CD14-positive monocyte (primary cell): ENCODE measurements at regions not wholly inside any gene's neighbourhood (a gene's known extent, or its start where the extent isn't known, plus 50 kb on each side); places are given as distances from the start of the nearest gene placed in this dataset.

Source experiments
- DNase-seq, 3 donors: peaks; one replicate each; pipeline ENCODE4 v3.0.0-alpha.2; 2011 to 2022
- H2AFZ ChIP-seq: 2 replicates; pipeline ENCODE4 v1.6.0; 2012; ENCODE audit warnings: mild to moderate bottlenecking, low read depth, low read length, inconsistent platforms; ENCODE audit not compliant: insufficient read depth, poor library complexity, severe bottlenecking
- H3K27ac ChIP-seq, 2 donors: 1 replicate in 1 of 2; 2 replicates in 1 of 2; pipeline ENCODE4 v1.5.1; 2012 to 2013; ENCODE audit warnings: low read length in 2 of 2, control low read depth in 1 of 2, inconsistent platforms in 1 of 2, low read depth in 1 of 2, mild to moderate bottlenecking in 1 of 2
- H3K27me3 ChIP-seq, 2 donors: one replicate each; pipeline versions ENCODE4 v1.6.0 to v1.6.1; 2011 to 2013; ENCODE audit warnings: low read length in 2 of 2; ENCODE audit not compliant: control insufficient read depth in 2 of 2, insufficient read depth in 2 of 2
- H3K36me3 ChIP-seq, 2 donors: replicated peaks in 1 of 2; 1 replicate in 1 of 2; 2 replicates in 1 of 2; pipeline versions ENCODE4 v1.5.1 to v1.6.1; 2012 to 2013; ENCODE audit warnings: low read length in 2 of 2, control low read depth in 1 of 2, inconsistent platforms in 1 of 2, mild to moderate bottlenecking in 1 of 2; ENCODE audit not compliant: insufficient read depth in 2 of 2, control insufficient read depth in 1 of 2
- H3K4me1 ChIP-seq, 2 donors: 1 replicate in 1 of 2; 2 replicates in 1 of 2; pipeline versions ENCODE4 v1.5.1 to v1.6.1; 2012 to 2013; ENCODE audit warnings: low read length in 2 of 2, control low read depth in 1 of 2, inconsistent platforms in 1 of 2, mild to moderate bottlenecking in 1 of 2, moderate library complexity in 1 of 2; ENCODE audit not compliant: insufficient read depth in 2 of 2, control insufficient read depth in 1 of 2
- H3K4me2 ChIP-seq: replicated peaks from 2 replicates; pipeline ENCODE3; 2012; ENCODE audit warnings: low read length, moderate library complexity, mild to moderate bottlenecking; ENCODE audit not compliant: poor library complexity, severe bottlenecking; ENCODE audit errors: extremely low read depth
- H3K4me3 ChIP-seq, 3 experiments: fragments of 200-600 bp in 1 of 3; sonication (generic) in 1 of 3; replicated peaks in 1 of 3; 1 replicate in 2 of 3; 2 replicates in 1 of 3; pipeline ENCODE4 v1.5.1; 2011 to 2013; ENCODE audit warnings: low read length in 3 of 3, mild to moderate bottlenecking in 3 of 3, control low read depth in 2 of 3, low read depth in 2 of 3, inconsistent platforms in 1 of 3, moderate library complexity in 1 of 3
- H3K79me2 ChIP-seq: 2 replicates; pipeline ENCODE4 v1.6.0; 2012; ENCODE audit warnings: mild to moderate bottlenecking, control low read depth, inconsistent platforms, low read length, moderate library complexity; ENCODE audit not compliant: insufficient read depth
- H3K9ac ChIP-seq: 2 replicates; pipeline ENCODE4 v1.6.0; 2017; ENCODE audit warnings: low read length, mild to moderate bottlenecking; ENCODE audit not compliant: insufficient read depth, poor library complexity, severe bottlenecking
- H3K9me3 ChIP-seq, 2 donors: replicated peaks in 1 of 2; 1 replicate in 1 of 2; 2 replicates in 1 of 2; pipeline versions ENCODE4 v1.5.1 to v1.6.1; 2012 to 2013; ENCODE audit warnings: low read length in 2 of 2, control low read depth in 1 of 2; ENCODE audit not compliant: control insufficient read depth in 1 of 2, insufficient read depth in 1 of 2
- H4K20me1 ChIP-seq: 2 replicates; pipeline ENCODE4 v1.6.0; 2012; ENCODE audit warnings: mild to moderate bottlenecking, low read length, control low read depth, moderate library complexity; ENCODE audit not compliant: insufficient read depth
- H3K27ac Mint-ChIP-seq, 7 donors: one replicate each; pipeline ENCODE4 v1.8.0; 2020; ENCODE audit warnings: mild to moderate bottlenecking in 7 of 7, mixed read lengths in 7 of 7, moderate library complexity in 6 of 7, inconsistent platforms in 2 of 7
- H3K27me3 Mint-ChIP-seq, 3 donors: one replicate each; pipeline ENCODE4 v1.8.0; 2021 to 2022; ENCODE audit warnings: low read depth in 3 of 3, mild to moderate bottlenecking in 3 of 3, mixed read lengths in 3 of 3, moderate library complexity in 3 of 3, inconsistent platforms in 1 of 3
- H3K36me3 Mint-ChIP-seq, 2 donors: one replicate each; pipeline ENCODE4 v1.8.0; 2020; ENCODE audit warnings: mixed read lengths in 2 of 2, inconsistent platforms in 1 of 2, mild to moderate bottlenecking in 1 of 2
- H3K4me1 Mint-ChIP-seq: one replicate; pipeline ENCODE4 v1.8.0; 2020; ENCODE audit warnings: mild to moderate bottlenecking, mixed read lengths
- H3K4me3 Mint-ChIP-seq, 2 donors: one replicate each; pipeline ENCODE4 v1.8.0; 2020; ENCODE audit warnings: mild to moderate bottlenecking in 2 of 2, mixed read lengths in 2 of 2, moderate library complexity in 1 of 2
- H3K9me3 Mint-ChIP-seq, 7 donors: one replicate each; pipeline ENCODE4 v1.8.0; 2020 to 2022; ENCODE audit warnings: mixed read lengths in 7 of 7, mild to moderate bottlenecking in 6 of 7, moderate library complexity in 6 of 7, inconsistent platforms in 2 of 7
- WGBS: methylation state at CpG from one replicate; pipeline ENCODE4 v1.1.5; 2013; ENCODE audit warnings: missing lambda C conversion rate; ENCODE audit not compliant: insufficient coverage; 5-methylcytosine and 5-hydroxymethylcytosine counted together
- intact Hi-C, 2 donors: fragments of 100-400 bp; cut with micrococcal nuclease; formaldehyde crosslinking; loops; one replicate each; pipeline versions ENCODE4 v1.15.0 to v1.15.1; 2023
- TF ChIP-seq, protein P1 (sequence below): fragments of 200-600 bp; IDR thresholded peaks from one replicate; pipeline ENCODE4 v1.8.0; 2022; ENCODE audit warnings: antibody characterized with exemption, mild to moderate bottlenecking

DNA sequence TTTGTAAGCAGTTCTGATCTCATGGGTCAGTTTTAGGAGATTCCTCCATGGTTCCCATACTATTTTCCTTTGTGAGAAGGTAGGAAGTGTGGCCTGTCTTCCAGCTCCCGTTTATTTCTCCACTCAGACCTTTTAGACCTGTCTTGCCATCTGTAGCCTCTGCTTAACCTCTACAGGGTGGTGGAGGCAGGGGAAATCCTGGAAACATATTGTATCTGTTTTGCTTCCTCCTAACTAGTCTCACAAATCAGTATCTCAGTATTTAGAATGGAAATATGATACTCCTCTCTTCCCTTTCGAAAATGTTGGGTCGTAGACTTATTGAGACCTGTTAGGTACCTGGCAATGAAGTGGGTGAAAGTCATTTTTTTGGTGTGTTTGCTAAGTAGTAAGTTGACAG lies 399.4 kb upstream of the RGS6 start:
- no peaks in the 10 kb centered on the region for H3K27me3 ChIP-seq
- TF ChIP-seq, protein P1, sequence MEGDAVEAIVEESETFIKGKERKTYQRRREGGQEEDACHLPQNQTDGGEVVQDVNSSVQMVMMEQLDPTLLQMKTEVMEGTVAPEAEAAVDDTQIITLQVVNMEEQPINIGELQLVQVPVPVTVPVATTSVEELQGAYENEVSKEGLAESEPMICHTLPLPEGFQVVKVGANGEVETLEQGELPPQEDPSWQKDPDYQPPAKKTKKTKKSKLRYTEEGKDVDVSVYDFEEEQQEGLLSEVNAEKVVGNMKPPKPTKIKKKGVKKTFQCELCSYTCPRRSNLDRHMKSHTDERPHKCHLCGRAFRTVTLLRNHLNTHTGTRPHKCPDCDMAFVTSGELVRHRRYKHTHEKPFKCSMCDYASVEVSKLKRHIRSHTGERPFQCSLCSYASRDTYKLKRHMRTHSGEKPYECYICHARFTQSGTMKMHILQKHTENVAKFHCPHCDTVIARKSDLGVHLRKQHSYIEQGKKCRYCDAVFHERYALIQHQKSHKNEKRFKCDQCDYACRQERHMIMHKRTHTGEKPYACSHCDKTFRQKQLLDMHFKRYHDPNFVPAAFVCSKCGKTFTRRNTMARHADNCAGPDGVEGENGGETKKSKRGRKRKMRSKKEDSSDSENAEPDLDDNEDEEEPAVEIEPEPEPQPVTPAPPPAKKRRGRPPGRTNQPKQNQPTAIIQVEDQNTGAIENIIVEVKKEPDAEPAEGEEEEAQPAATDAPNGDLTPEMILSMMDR = no peak
- no peaks in the 10 kb centered on the region for H3K9me3 ChIP-seq
- no peak overlapping the region for H3K4me2 ChIP-seq
- H3K79me2 ChIP-seq = no peaks in the 10 kb centered on the region
- H3K4me1 Mint-ChIP-seq = no peaks in the 10 kb centered on the region
- no peak overlapping the region for H3K27ac ChIP-seq
- peaks cover 69% of the 10 kb centered on the region for H4K20me1 ChIP-seq
- H3K27ac Mint-ChIP-seq = no peak overlapping the region
- peaks cover 39 to 56% of the 10 kb centered on the region in 2 donors for H3K36me3 Mint-ChIP-seq
- no peaks in the 10 kb centered on the region for H3K27me3 Mint-ChIP-seq
- no peak overlapping the region for H3K4me3 ChIP-seq
- H3K36me3 ChIP-seq = peaks cover 10 to 37% of the 10 kb centered on the region in 2 donors
- no peak overlapping the region for H2AFZ ChIP-seq
- no peak overlapping the region for H3K9ac ChIP-seq
- no peak overlapping the region for H3K4me3 Mint-ChIP-seq
- no peaks in the 10 kb centered on the region for H3K4me1 ChIP-seq
- no peak for DNase-seq
- intact Hi-C loops = no loop called here
- H3K9me3 Mint-ChIP-seq = no peaks in the 10 kb centered on the region
- no CpG with 5 or more reads among the region's 3 CpGs for WGBS

DNA sequence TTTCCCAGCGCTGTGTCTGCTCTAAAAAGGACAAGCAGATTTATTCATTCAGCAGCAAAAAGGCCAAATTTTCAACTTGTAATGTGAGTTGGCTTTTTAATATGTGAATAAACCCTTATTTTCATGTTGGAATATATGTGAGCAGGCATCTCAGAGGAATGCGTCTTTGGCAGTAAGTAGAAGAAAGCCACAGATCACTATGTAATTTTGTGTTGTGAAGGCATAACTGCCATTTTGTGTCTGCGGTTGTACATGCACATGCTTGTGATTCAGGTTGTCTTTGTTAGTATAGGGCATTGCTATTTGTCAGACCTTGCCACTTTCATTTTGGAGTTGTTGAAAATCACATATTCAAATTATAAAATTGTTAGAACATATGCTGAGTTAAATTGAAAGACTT lies 398.8 kb upstream of the RGS6 start:
- H2AFZ ChIP-seq = no peak overlapping the region
- 100% methylated on average over 1 of the region's 3 CpGs for WGBS
- H4K20me1 ChIP-seq = peaks cover 70% of the 10 kb centered on the region
- no peak overlapping the region for H3K9ac ChIP-seq
- H3K9me3 ChIP-seq = no peaks in the 10 kb centered on the region
- Mint-ChIP-seq H3K36me3 (peaks cover 39 to 53% of the 10 kb centered on the region in 2 donors), H3K27ac (no peak overlapping the region), H3K27me3 (no peaks in the 10 kb centered on the region), H3K4me1 (no peaks in the 10 kb centered on the region), H3K9me3 (no peaks in the 10 kb centered on the region), H3K4me3 (no peak overlapping the region)
- H3K27me3 ChIP-seq = no peaks in the 10 kb centered on the region
- no peaks in the 10 kb centered on the region for H3K4me1 ChIP-seq
- H3K4me3 ChIP-seq = no peak overlapping the region
- no peak overlapping the region for H3K27ac ChIP-seq
- DNase-seq = no peak
- TF ChIP-seq, protein P1 = no peak
- intact Hi-C loops = no loop called here
- peaks cover 10 to 37% of the 10 kb centered on the region in 2 donors for H3K36me3 ChIP-seq
- H3K4me2 ChIP-seq = no peak overlapping the region
- H3K79me2 ChIP-seq = no peaks in the 10 kb centered on the region
